ENCODE measurements at regions not wholly inside any gene's neighbourhood (a gene's known extent, or its start where the extent isn't known, plus 50 kb on each side); places are given as distances from the start of the nearest gene placed in this dataset.

- TF ChIP-seq POLR2A (IDR thresholded peaks at IDR 0.05) (no peak), CTCF (IDR thresholded peaks at IDR 0.05) (no peak)
These were observed 119.8 kb downstream of the NEDD1 start for GRCh38 chr12:97026901-97027300.
